CD8-positive, alpha-beta memory T cell (primary cell): ENCODE measurements at regions not wholly inside any gene's neighbourhood (a gene's known extent, or its start where the extent isn't known, plus 50 kb on each side); places are given as distances from the start of the nearest gene placed in this dataset.

Source experiments
- CTCF ChIA-PET: fragments of 350-600 bp; sonication (Branson Sonifier 250); formaldehyde crosslinking; loops from one replicate; lab custom pipeline; 2021; ENCODE audit warnings: antibody characterized with exemption; lab: Charles Lee
- POLR2A ChIA-PET: fragments of 350-600 bp; sonication (Branson Sonifier 250); formaldehyde crosslinking; loops from one replicate; lab custom pipeline; 2021; ENCODE audit warnings: antibody characterized with exemption; lab: Charles Lee
- DNase-seq, 5 donors: peaks; one replicate each; pipeline versions ENCODE4 v3.0.0 to v3.0.0-alpha.2; 2020 to 2022; ENCODE audit warnings: mixed read lengths in 1 of 5
- H3K27ac ChIP-seq: one replicate; pipeline ENCODE4 v1.7.0; 2013; ENCODE audit warnings: low read depth, mild to moderate bottlenecking, low read length, moderate library complexity
- H3K27me3 ChIP-seq: 2 replicates; pipeline ENCODE4 v1.7.0; 2013; ENCODE audit warnings: low read length, mild to moderate bottlenecking; ENCODE audit not compliant: insufficient read depth, poor library complexity, severe bottlenecking
- H3K36me3 ChIP-seq: 2 replicates; pipeline ENCODE4 v1.7.0; 2013; ENCODE audit warnings: mild to moderate bottlenecking, low read length, moderate library complexity; ENCODE audit not compliant: insufficient read depth
- H3K4me1 ChIP-seq: 2 replicates; pipeline ENCODE4 v1.7.0; 2013; ENCODE audit warnings: mild to moderate bottlenecking, low read length, moderate library complexity; ENCODE audit not compliant: insufficient read depth
- H3K4me3 ChIP-seq: 2 replicates; pipeline ENCODE4 v1.7.0; 2013; ENCODE audit warnings: mild to moderate bottlenecking, low read length
- H3K9me3 ChIP-seq: 2 replicates; pipeline ENCODE4 v1.7.0; 2013; ENCODE audit warnings: mild to moderate bottlenecking, low read length
- H3K27ac Mint-ChIP-seq, 8 donors: one replicate each; pipeline ENCODE4 v1.8.0; 2020 to 2021; ENCODE audit warnings: mixed read lengths in 8 of 8, mild to moderate bottlenecking in 6 of 8, inconsistent platforms in 3 of 8, moderate library complexity in 3 of 8
- H3K27me3 Mint-ChIP-seq, 2 donors: one replicate each; pipeline ENCODE4 v1.8.0; 2020 to 2021; ENCODE audit warnings: mixed read lengths in 2 of 2, mild to moderate bottlenecking in 1 of 2, moderate library complexity in 1 of 2
- H3K36me3 Mint-ChIP-seq, 3 donors: one replicate each; pipeline ENCODE4 v1.8.0; 2020 to 2021; ENCODE audit warnings: mixed read lengths in 3 of 3, inconsistent platforms in 1 of 3, mild to moderate bottlenecking in 1 of 3
- H3K4me1 Mint-ChIP-seq, 3 donors: one replicate each; pipeline ENCODE4 v1.8.0; 2020 to 2021; ENCODE audit warnings: mixed read lengths in 3 of 3, inconsistent platforms in 1 of 3, mild to moderate bottlenecking in 1 of 3
- H3K4me3 Mint-ChIP-seq, 7 donors: one replicate each; pipeline ENCODE4 v1.8.0; 2020 to 2021; ENCODE audit warnings: mixed read lengths in 7 of 7, mild to moderate bottlenecking in 6 of 7, moderate library complexity in 4 of 7, inconsistent platforms in 2 of 7
- H3K9me3 Mint-ChIP-seq, 5 donors: one replicate each; pipeline ENCODE4 v1.8.0; 2020 to 2022; ENCODE audit warnings: mixed read lengths in 5 of 5, mild to moderate bottlenecking in 3 of 5, moderate library complexity in 2 of 5, inconsistent platforms in 1 of 5

- Histone ChIP-seq H3K36me3 (no peaks in the 10 kb centered on the region), H3K27me3 (no peaks in the 10 kb centered on the region), H3K27ac (no peak overlapping the region), H3K4me3 (no peak overlapping the region), H3K9me3 (no peaks in the 10 kb centered on the region), H3K4me1 (no peaks in the 10 kb centered on the region)
- POLR2A ChIA-PET: no interaction called here
- Mint-ChIP-seq H3K4me3 (no peak overlapping the region), H3K27me3 (no peaks in the 10 kb centered on the region), H3K36me3 (no peaks in the 10 kb centered on the region), H3K9me3 (peaks cover 0 to under 1% (median 0%) of the 10 kb centered on the region in 5 donors), H3K27ac (no peak overlapping the region), H3K4me1 (no peaks in the 10 kb centered on the region)
- CTCF ChIA-PET: no interaction called here
- no peak for DNase-seq
These were observed 823.6 kb downstream of the GALR1 start for GRCh38 chr18:78073275-78073674.

- DNase-seq: no peak
- Mint-ChIP-seq H3K27ac (no peak overlapping the region), H3K27me3 (no peaks in the 10 kb centered on the region), H3K4me1 (no peaks in the 10 kb centered on the region), H3K4me3 (no peak overlapping the region), H3K36me3 (no peaks in the 10 kb centered on the region), H3K9me3 (no peaks in the 10 kb centered on the region)
- H3K27ac ChIP-seq: no peak overlapping the region
- no peaks in the 10 kb centered on the region for H3K4me1 ChIP-seq
- ChIA-PET CTCF (no interaction called here), POLR2A (no interaction called here)
- no peaks in the 10 kb centered on the region for H3K36me3 ChIP-seq
- H3K27me3 ChIP-seq: no peaks in the 10 kb centered on the region
- H3K4me3 ChIP-seq: no peak overlapping the region
- no peaks in the 10 kb centered on the region for H3K9me3 ChIP-seq
These were observed 824.9 kb downstream of the GALR1 start for GRCh38 chr18:78074400-78075020.

DNA sequence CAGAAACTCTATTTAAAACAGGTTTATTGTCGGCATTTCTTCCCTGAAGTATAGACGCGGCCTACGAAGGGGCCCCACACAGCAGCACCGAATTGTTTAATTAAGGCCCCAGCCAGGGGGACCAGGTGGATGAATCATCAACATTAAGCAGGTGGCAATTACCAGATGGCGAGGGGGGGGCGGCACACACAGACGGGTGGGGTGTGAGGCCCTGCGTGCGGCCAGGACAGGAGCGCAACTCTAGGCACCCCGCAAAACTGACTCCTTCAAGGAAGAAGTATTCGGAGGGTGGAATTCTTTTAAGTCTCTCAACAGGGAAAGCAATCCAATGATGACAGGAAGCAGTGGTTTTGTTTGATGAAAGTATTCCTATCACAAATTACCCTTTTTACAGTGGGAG lies 830.4 kb downstream of the GALR1 start:
- Mint-ChIP-seq H3K4me3 (no peak overlapping the region), H3K36me3 (no peaks in the 10 kb centered on the region), H3K27ac (no peak overlapping the region), H3K9me3 (peaks cover 0 to 3% (median 0%) of the 10 kb centered on the region in 5 donors), H3K27me3 (no peaks in the 10 kb centered on the region), H3K4me1 (no peaks in the 10 kb centered on the region)
- POLR2A ChIA-PET: no interaction called here
- Histone ChIP-seq H3K9me3 (no peaks in the 10 kb centered on the region), H3K4me3 (no peak overlapping the region), H3K27ac (no peak overlapping the region), H3K27me3 (no peaks in the 10 kb centered on the region), H3K36me3 (no peaks in the 10 kb centered on the region), H3K4me1 (no peaks in the 10 kb centered on the region)
- CTCF ChIA-PET: no interaction called here
- no peak for DNase-seq

GRCh38 chr18:78080761-78081160 lies 831.1 kb downstream of the GALR1 start:
- H3K9me3 Mint-ChIP-seq: peaks cover 0 to 3% (median 0%) of the 10 kb centered on the region in 5 donors
- H3K36me3 Mint-ChIP-seq: no peaks in the 10 kb centered on the region
- no peaks in the 10 kb centered on the region for H3K4me1 ChIP-seq
- no peaks in the 10 kb centered on the region for H3K27me3 ChIP-seq
- ChIA-PET POLR2A (no interaction called here), CTCF (no interaction called here)
- H3K27ac ChIP-seq: no peak overlapping the region
- DNase-seq: no peak
- H3K4me3 Mint-ChIP-seq: no peak overlapping the region
- no peaks in the 10 kb centered on the region for H3K27me3 Mint-ChIP-seq
- no peaks in the 10 kb centered on the region for H3K9me3 ChIP-seq
- no peaks in the 10 kb centered on the region for H3K36me3 ChIP-seq
- no peak overlapping the region for H3K4me3 ChIP-seq
- no peak overlapping the region for H3K27ac Mint-ChIP-seq
- H3K4me1 Mint-ChIP-seq: no peaks in the 10 kb centered on the region

DNA sequence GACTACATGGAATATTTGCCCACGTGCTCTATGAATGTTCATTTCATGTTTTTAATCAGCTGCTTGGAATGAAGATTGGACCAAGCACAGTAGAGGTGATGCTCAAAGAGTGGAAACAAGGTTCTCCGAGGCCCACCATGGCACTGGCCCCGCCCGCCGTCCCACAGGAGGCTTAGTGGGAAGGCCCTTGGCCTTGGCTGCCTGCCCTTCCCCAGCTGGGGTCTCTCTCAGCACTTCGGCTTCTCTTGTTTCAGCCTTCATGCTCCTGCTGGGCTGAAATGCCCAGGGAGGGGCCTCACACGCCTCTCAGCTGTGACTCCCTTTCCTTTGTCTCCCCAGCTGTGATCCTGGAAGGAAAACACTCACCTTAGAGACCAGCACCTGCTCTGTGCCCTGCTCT lies 833.2 kb downstream of the GALR1 start:
- H3K36me3 Mint-ChIP-seq: no peaks in the 10 kb centered on the region
- H3K4me1 Mint-ChIP-seq: no peaks in the 10 kb centered on the region
- ChIA-PET POLR2A (no interaction called here), CTCF (no interaction called here)
- H3K27me3 Mint-ChIP-seq: no peaks in the 10 kb centered on the region
- Histone ChIP-seq H3K4me3 (no peak overlapping the region), H3K9me3 (no peaks in the 10 kb centered on the region), H3K27ac (no peak overlapping the region), H3K4me1 (no peaks in the 10 kb centered on the region), H3K36me3 (no peaks in the 10 kb centered on the region), H3K27me3 (no peaks in the 10 kb centered on the region)
- DNase-seq: no peak
- H3K4me3 Mint-ChIP-seq: no peak overlapping the region
- H3K9me3 Mint-ChIP-seq: peaks cover 0 to 3% (median 0%) of the 10 kb centered on the region in 5 donors
- H3K27ac Mint-ChIP-seq: no peak overlapping the region

GRCh38 chr18:78085241-78086185 lies 835.9 kb downstream of the GALR1 start:
- no peak for DNase-seq
- H3K36me3 ChIP-seq: no peaks in the 10 kb centered on the region
- H3K27ac ChIP-seq: no peak overlapping the region
- no peak overlapping the region for H3K4me3 Mint-ChIP-seq
- no peaks in the 10 kb centered on the region for H3K4me1 ChIP-seq
- no peak overlapping the region for H3K27ac Mint-ChIP-seq
- H3K27me3 Mint-ChIP-seq: no peaks in the 10 kb centered on the region
- CTCF ChIA-PET: no interaction called here
- H3K4me3 ChIP-seq: no peak overlapping the region
- H3K4me1 Mint-ChIP-seq: no peaks in the 10 kb centered on the region
- H3K36me3 Mint-ChIP-seq: no peaks in the 10 kb centered on the region
- peaks cover 0 to 4% (median 0%) of the 10 kb centered on the region in 5 donors for H3K9me3 Mint-ChIP-seq
- POLR2A ChIA-PET: no interaction called here
- no peaks in the 10 kb centered on the region for H3K27me3 ChIP-seq
- no peaks in the 10 kb centered on the region for H3K9me3 ChIP-seq

DNA sequence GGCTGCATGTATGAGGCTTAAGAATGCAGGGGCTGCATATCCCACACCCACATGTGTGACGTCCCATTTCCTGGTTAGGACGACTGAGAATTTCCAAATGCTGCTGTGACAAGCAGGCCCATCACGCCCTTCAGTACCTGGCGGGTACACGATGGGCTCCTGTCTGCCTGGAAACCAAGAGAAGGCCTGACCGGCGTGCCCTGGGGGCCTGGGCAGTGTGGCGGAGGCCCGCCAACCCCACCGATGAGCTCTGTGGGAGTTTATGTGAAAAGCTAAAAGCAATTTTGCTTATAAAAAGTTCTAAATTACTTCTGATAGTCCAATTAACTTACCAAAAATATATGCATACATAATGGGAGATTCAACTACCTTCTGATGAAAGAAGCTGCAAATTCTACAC lies 837.3 kb downstream of the GALR1 start:
- Histone ChIP-seq H3K27me3 (no peaks in the 10 kb centered on the region), H3K4me3 (no peak overlapping the region), H3K4me1 (no peaks in the 10 kb centered on the region), H3K9me3 (no peaks in the 10 kb centered on the region), H3K36me3 (no peaks in the 10 kb centered on the region), H3K27ac (no peak overlapping the region)
- CTCF ChIA-PET: no interaction called here
- no peaks in the 10 kb centered on the region for H3K4me1 Mint-ChIP-seq
- H3K36me3 Mint-ChIP-seq: no peaks in the 10 kb centered on the region
- no peak overlapping the region for H3K4me3 Mint-ChIP-seq
- no peak for DNase-seq
- H3K27ac Mint-ChIP-seq: no peak overlapping the region
- H3K27me3 Mint-ChIP-seq: no peaks in the 10 kb centered on the region
- H3K9me3 Mint-ChIP-seq: peaks cover 0 to 4% (median 0%) of the 10 kb centered on the region in 5 donors
- POLR2A ChIA-PET: no interaction called here

- DNase-seq: no peak
- ChIA-PET CTCF (no interaction called here), POLR2A (no interaction called here)
- Histone ChIP-seq H3K4me1 (no peaks in the 10 kb centered on the region), H3K36me3 (no peaks in the 10 kb centered on the region), H3K4me3 (no peak overlapping the region), H3K27ac (no peak overlapping the region), H3K9me3 (no peaks in the 10 kb centered on the region), H3K27me3 (no peaks in the 10 kb centered on the region)
- Mint-ChIP-seq H3K27me3 (no peaks in the 10 kb centered on the region), H3K4me3 (no peak overlapping the region), H3K9me3 (peaks cover 0 to 4% (median 0%) of the 10 kb centered on the region in 5 donors), H3K27ac (no peak overlapping the region), H3K36me3 (no peaks in the 10 kb centered on the region), H3K4me1 (no peaks in the 10 kb centered on the region)
These were observed 837.7 kb downstream of the GALR1 start for GRCh38 chr18:78087338-78087737.
